Fibroblast of skin of right quadriceps (primary cell): ENCODE measurements at regions not wholly inside any gene's neighbourhood (a gene's known extent, or its start where the extent isn't known, plus 50 kb on each side); places are given as distances from the start of the nearest gene placed in this dataset.
"Not testable (repeated sequence)": the region's sequence is repeated elsewhere in the genome, so short reads cannot be mapped to it uniquely, and the experiment has no call there.

ENCODE experiments used
- DNase-seq: peaks from one replicate; pipeline ENCODE4 v3.0.0-alpha.2; 2013

GRCh38 chr2:215830304-215830703 is 183.0 kb downstream of the MREG start:
- DNase-seq, result peak; percentile 49

GRCh38 chr2:215829261-215829660 is 184.1 kb downstream of the MREG start:
- no peak for DNase-seq

GRCh38 chr2:215828528-215829184 is 184.7 kb downstream of the MREG start:
- DNase-seq, result peak; percentile 54

- DNase-seq, result peak; percentile 53
Measured at GRCh38 chr2:215826838-215827441, 186.4 kb downstream of the MREG start.

- DNase-seq, result no peak
Measured at GRCh38 chr2:215826376-215826775, 187.0 kb downstream of the MREG start.

- peak; percentile 82 for DNase-seq
Measured at GRCh38 chr2:215825707-215826106, 187.6 kb downstream of the MREG start.

GRCh38 chr2:215821298-215821697 is 192.1 kb downstream of the MREG start:
- not testable (repeated sequence) for DNase-seq

- not testable (repeated sequence) for DNase-seq
Measured at GRCh38 chr2:215819713-215820112, 193.6 kb downstream of the MREG start.

- DNase-seq, result no peak
Measured at GRCh38 chr2:215817046-215817445, 196.3 kb downstream of the MREG start.

GRCh38 chr2:215816424-215816823 is 196.9 kb downstream of the MREG start:
- no peak for DNase-seq

- no peak for DNase-seq
Measured at GRCh38 chr2:215815960-215816359, 197.4 kb downstream of the MREG start.

GRCh38 chr2:215812966-215813365 is 200.4 kb downstream of the MREG start:
- peak; percentile 68 for DNase-seq

- no peak for DNase-seq
Measured at GRCh38 chr2:215811409-215812345, 201.7 kb downstream of the MREG start.

GRCh38 chr2:215811003-215811402 is 202.3 kb downstream of the MREG start:
- no peak for DNase-seq

GRCh38 chr2:215808996-215809395 is 204.4 kb downstream of the MREG start:
- DNase-seq, result no peak

GRCh38 chr2:215808194-215808593 is 205.2 kb downstream of the MREG start:
- no peak for DNase-seq

GRCh38 chr2:215805493-215805892 is 207.9 kb downstream of the MREG start:
- DNase-seq, result no peak

- no peak for DNase-seq
Measured at GRCh38 chr2:215803150-215803549, 210.2 kb downstream of the MREG start.

- DNase-seq, result no peak
Measured at GRCh38 chr2:215799194-215799593, 214.2 kb downstream of the MREG start.

GRCh38 chr2:215797676-215798075 is 215.7 kb downstream of the MREG start:
- DNase-seq, result peak; percentile 69

GRCh38 chr2:215796140-215796855 is 217.1 kb downstream of the MREG start:
- peak; percentile 92 for DNase-seq

- DNase-seq, result no peak
Measured at GRCh38 chr2:215794829-215795546, 218.4 kb downstream of the MREG start.
